OCI-LY3 (cell line): ENCODE measurements at regions not wholly inside any gene's neighbourhood (a gene's known extent, or its start where the extent isn't known, plus 50 kb on each side); places are given as distances from the start of the nearest gene placed in this dataset.
A peak's percentile ranks its signal among the peaks of the same experiment; 100 is the strongest.

Experiments
- H2AFZ ChIP-seq: fragments of 200-600, 300-600 bp; shearing (Covaris generic); 2 replicates; pipeline ENCODE4 v1.6.0; 2014; ENCODE audit warnings: antibody characterized with exemption, low read depth, low read length
- H3K27ac ChIP-seq: fragments of 200-600, 300-600 bp; sonication (generic); 2 replicates; pipeline ENCODE4 v1.5.1; 2014; ENCODE audit warnings: mild to moderate bottlenecking, low read length, moderate library complexity, mixed read lengths
- H3K27me3 ChIP-seq: fragments of 200-600, 300-600 bp; sonication (generic); 2 replicates; pipeline ENCODE4 v1.6.1; 2014; ENCODE audit warnings: low read depth, low read length, mixed read lengths
- H3K36me3 ChIP-seq: fragments of 200-600, 300-600 bp; sonication (generic); replicated peaks from 2 replicates; pipeline ENCODE3; 2014; ENCODE audit warnings: low read depth, low read length, mixed read lengths
- H3K4me1 ChIP-seq: fragments of 300-600, 200-600 bp; sonication (generic); 2 replicates; pipeline ENCODE4 v1.6.1; 2014; ENCODE audit warnings: low read length, mixed read lengths
- H3K4me2 ChIP-seq: fragments of 200-600, 300-600 bp; sonication (generic); 2 replicates; pipeline ENCODE4 v1.6.1; 2014; ENCODE audit warnings: low read length, mixed read lengths
- H3K4me3 ChIP-seq: fragments of 300-600, 200-600 bp; sonication (generic); 2 replicates; pipeline ENCODE4 v1.5.1; 2014; ENCODE audit warnings: antibody characterized with exemption, mild to moderate bottlenecking, low read length, moderate library complexity
- H3K79me2 ChIP-seq: fragments of 300-600, 200-600 bp; shearing (Covaris generic); 2 replicates; pipeline ENCODE4 v1.6.1; 2014; ENCODE audit warnings: mild to moderate bottlenecking, low read length, mixed read lengths
- H3K9ac ChIP-seq: fragments of 300-600, 200-600 bp; shearing (Covaris generic); 2 replicates; pipeline ENCODE4 v1.6.0; 2014; ENCODE audit warnings: mild to moderate bottlenecking, low read length, moderate library complexity
- H3K9me3 ChIP-seq: fragments of 200-600, 300-600 bp; shearing (Covaris generic); 2 replicates; pipeline ENCODE4 v1.6.1; 2014; ENCODE audit warnings: low read length, mixed read lengths; ENCODE audit not compliant: insufficient read depth
- H4K20me1 ChIP-seq: fragments of 200-600, 300-600 bp; sonication (generic); 2 replicates; pipeline ENCODE4 v1.6.1; 2016; ENCODE audit warnings: low read length, mixed read lengths; ENCODE audit not compliant: insufficient read depth
- EZH2phosphoT487 ChIP-seq: fragments of 200-600 bp; shearing (Covaris generic); IDR thresholded peaks from 2 replicates; pipeline ENCODE4 v1.6.1; 2018; ENCODE audit warnings: antibody characterized with exemption, mixed run types, low read depth
- TF ChIP-seq, protein P1 (sequence below): fragments of 200-600, 300-600 bp; sonication (generic); IDR thresholded peaks from 2 replicates; pipeline ENCODE4 v1.5.1; 2014; ENCODE audit warnings: antibody characterized with exemption, low read length, low read depth

DNA sequence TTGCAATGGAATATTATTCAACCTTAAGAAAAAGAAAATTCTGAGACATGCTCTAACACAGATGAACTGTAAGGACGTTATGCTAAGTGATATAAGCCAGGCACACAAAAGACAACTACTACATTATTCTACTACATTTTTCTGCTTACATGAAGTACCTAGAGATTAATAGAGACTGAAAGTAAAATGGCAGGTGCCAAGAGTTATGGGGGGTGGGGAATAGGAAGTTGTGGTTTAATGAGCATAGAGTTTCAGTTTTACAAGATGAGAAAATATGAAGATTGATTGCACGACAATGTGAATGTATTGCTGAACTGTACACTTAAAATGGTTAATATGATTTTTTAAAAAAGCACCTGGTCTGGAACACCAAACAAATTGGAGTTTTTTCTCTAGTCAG lies 1231.6 kb upstream of the DDX18 start:
- no peaks in the 10 kb centered on the region for H3K79me2 ChIP-seq
- H3K36me3 ChIP-seq: no peaks in the 10 kb centered on the region
- H3K27me3 ChIP-seq: no peaks in the 10 kb centered on the region
- H3K27ac ChIP-seq: peak overlapping the region; percentile 62
- peak overlapping the region; percentile 47 for H3K4me2 ChIP-seq
- H3K4me3 ChIP-seq: peak overlapping the region; percentile 34; the same call in 1 of the 2 replicates
- no peak overlapping the region for H3K9ac ChIP-seq
- H2AFZ ChIP-seq: no peak overlapping the region
- no peaks in the 10 kb centered on the region for H4K20me1 ChIP-seq
- TF ChIP-seq EZH2phosphoT487: no peak
- TF ChIP-seq, protein P1, sequence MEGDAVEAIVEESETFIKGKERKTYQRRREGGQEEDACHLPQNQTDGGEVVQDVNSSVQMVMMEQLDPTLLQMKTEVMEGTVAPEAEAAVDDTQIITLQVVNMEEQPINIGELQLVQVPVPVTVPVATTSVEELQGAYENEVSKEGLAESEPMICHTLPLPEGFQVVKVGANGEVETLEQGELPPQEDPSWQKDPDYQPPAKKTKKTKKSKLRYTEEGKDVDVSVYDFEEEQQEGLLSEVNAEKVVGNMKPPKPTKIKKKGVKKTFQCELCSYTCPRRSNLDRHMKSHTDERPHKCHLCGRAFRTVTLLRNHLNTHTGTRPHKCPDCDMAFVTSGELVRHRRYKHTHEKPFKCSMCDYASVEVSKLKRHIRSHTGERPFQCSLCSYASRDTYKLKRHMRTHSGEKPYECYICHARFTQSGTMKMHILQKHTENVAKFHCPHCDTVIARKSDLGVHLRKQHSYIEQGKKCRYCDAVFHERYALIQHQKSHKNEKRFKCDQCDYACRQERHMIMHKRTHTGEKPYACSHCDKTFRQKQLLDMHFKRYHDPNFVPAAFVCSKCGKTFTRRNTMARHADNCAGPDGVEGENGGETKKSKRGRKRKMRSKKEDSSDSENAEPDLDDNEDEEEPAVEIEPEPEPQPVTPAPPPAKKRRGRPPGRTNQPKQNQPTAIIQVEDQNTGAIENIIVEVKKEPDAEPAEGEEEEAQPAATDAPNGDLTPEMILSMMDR: no peak
- H3K9me3 ChIP-seq: no peaks in the 10 kb centered on the region
- peaks cover 19% of the 10 kb centered on the region for H3K4me1 ChIP-seq

DNA sequence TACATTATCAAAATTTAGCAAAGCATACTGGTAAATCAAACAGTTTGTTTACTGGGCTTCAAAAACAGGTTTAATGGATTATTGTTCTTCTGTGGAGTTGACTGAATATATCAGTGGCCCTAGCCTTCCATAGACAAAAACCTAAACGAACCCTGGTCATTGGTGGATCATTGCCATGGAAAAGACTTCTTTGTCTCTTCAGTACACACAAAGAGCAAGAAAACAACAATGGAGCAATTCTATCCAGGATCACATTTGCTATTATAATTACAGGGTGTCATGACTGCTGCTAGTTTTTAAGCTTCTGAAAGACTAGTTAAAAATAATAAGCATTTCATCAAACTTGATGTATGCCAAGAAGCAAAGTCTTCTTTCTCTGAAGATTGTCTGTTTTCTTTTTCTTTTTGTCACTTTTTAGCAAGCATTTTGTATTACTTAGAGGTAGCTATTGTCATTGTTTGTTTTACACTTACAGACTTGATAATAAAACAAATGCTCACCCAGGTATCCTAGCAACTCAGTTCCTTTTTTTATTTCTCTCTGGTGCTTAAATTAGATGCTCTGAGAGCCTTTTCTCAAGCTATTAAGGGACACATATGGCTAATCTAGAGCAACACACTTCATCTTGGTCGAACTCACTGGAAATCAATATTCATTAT lies 1228.7 kb upstream of the DDX18 start:
- H3K9ac ChIP-seq: no peak overlapping the region
- TF ChIP-seq EZH2phosphoT487: no peak
- no peak overlapping the region for H3K27ac ChIP-seq
- no peaks in the 10 kb centered on the region for H4K20me1 ChIP-seq
- H2AFZ ChIP-seq: no peak overlapping the region
- no peaks in the 10 kb centered on the region for H3K27me3 ChIP-seq
- H3K4me1 ChIP-seq: peaks cover 19% of the 10 kb centered on the region
- H3K79me2 ChIP-seq: no peaks in the 10 kb centered on the region
- no peaks in the 10 kb centered on the region for H3K36me3 ChIP-seq
- H3K4me3 ChIP-seq: no peak overlapping the region
- H3K4me2 ChIP-seq: no peak overlapping the region
- no peaks in the 10 kb centered on the region for H3K9me3 ChIP-seq

DNA sequence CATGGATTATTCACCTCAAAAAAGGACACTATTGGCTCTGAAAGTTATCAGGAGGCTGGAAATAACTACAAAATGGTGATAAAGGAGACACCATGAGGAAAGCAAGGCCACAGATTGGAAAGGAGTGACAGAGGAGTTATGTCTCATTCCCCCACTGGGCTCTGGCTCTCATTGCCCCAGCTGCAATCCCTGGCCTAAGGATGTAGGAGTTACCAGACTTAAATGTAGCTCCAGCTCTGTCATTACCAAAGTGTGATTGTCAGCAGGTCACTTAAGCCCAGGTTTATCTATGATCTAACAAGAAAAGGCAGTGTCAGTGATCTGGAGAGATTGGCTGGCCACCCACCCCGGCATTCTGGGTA lies 1228.2 kb upstream of the DDX18 start:
- TF ChIP-seq, protein P1: no peak
- TF ChIP-seq EZH2phosphoT487: no peak
- H3K9ac ChIP-seq: no peak overlapping the region
- no peak overlapping the region for H3K4me2 ChIP-seq
- no peak overlapping the region for H2AFZ ChIP-seq
- H3K79me2 ChIP-seq: no peaks in the 10 kb centered on the region
- H3K27ac ChIP-seq: no peak overlapping the region
- H3K36me3 ChIP-seq: no peaks in the 10 kb centered on the region
- H3K27me3 ChIP-seq: no peaks in the 10 kb centered on the region
- no peaks in the 10 kb centered on the region for H3K9me3 ChIP-seq
- no peak overlapping the region for H3K4me3 ChIP-seq
- H4K20me1 ChIP-seq: no peaks in the 10 kb centered on the region
- H3K4me1 ChIP-seq: peaks cover 19% of the 10 kb centered on the region
